HepG2 (cell line): ENCODE measurements at regions not wholly inside any gene's neighbourhood (a gene's known extent, or its start where the extent isn't known, plus 50 kb on each side); places are given as distances from the start of the nearest gene placed in this dataset.

Experiments used
- ATAC-seq: fragments of 200-7000 bp; cut with Tn5 transposase; 3 replicates; pipeline ENCODE4 v1.9.1; 2020; ENCODE audit warnings: mild to moderate bottlenecking, moderate library complexity
- BruUV-seq: library from RNA; stranded (reverse); fragments of 400-500 nt; replicated peaks from 2 replicates; lab custom pipeline; 2021; lab: Mats Ljungman, UMichigan
- CTCF ChIA-PET: fragments of 300-600 bp; formaldehyde crosslinking; extraction: SDS; loops from one replicate; lab custom pipeline; 2021; ENCODE audit warnings: low total read pairs, inconsistent platforms, low intra/inter-chr PET ratio; lab: Yijun Ruan, JAX
- POLR2A ChIA-PET: fragments of 350-600 bp; sonication (Branson Sonifier 250); formaldehyde crosslinking; loops from one replicate; lab custom pipeline; 2020; ENCODE audit warnings: antibody characterized with exemption, inconsistent platforms; lab: Yijun Ruan, JAX
- DNase-seq: peaks from one replicate; pipeline ENCODE4 v3.0.0-alpha.2; 2015; ENCODE audit warnings: low spot score
- FAIRE-seq: peaks from 3 replicates; lab custom pipeline; 2011; peaks lifted over from hg19 to GRCh38; lab: Jason Lieb, UNC
- H2AFZ ChIP-seq: one replicate; pipeline ENCODE4 v1.6.1; 2011; ENCODE audit warnings: low read length, inconsistent platforms
- H3K27ac ChIP-seq: fragments of 300-600 bp; 3 replicates; pipeline ENCODE4 v1.8.0; 2011; ENCODE audit warnings: mixed run types, mild to moderate bottlenecking, mixed read lengths, low read length, inconsistent platforms; ENCODE audit not compliant: insufficient read depth; ENCODE audit errors: extremely low read length
- H3K27me3 ChIP-seq, 2 experiments: fragments of 200-600 bp in 1 of 2; 2 replicates in 1 of 2; 3 replicates in 1 of 2; pipeline versions ENCODE4 v1.6.0 to v1.8.0; 2011; ENCODE audit warnings: low read length in 2 of 2, mild to moderate bottlenecking in 2 of 2, moderate library complexity in 2 of 2, inconsistent platforms in 1 of 2; ENCODE audit not compliant: insufficient read depth in 2 of 2, control insufficient read depth in 1 of 2
- H3K36me3 ChIP-seq, 2 experiments: fragments of 200-600 bp in 1 of 2; replicated peaks in 1 of 2; 2 replicates in 1 of 2; 3 replicates in 1 of 2; pipeline versions ENCODE4 v1.5.1 to v1.8.0; 2011; ENCODE audit warnings: low read length in 2 of 2, inconsistent platforms in 1 of 2; ENCODE audit not compliant: insufficient read depth in 2 of 2, control insufficient read depth in 1 of 2
- H3K4me1 ChIP-seq: 2 replicates; pipeline ENCODE4 v1.5.1; 2012; ENCODE audit warnings: low read length, inconsistent platforms; ENCODE audit not compliant: insufficient read depth
- H3K4me2 ChIP-seq: 2 replicates; pipeline ENCODE4 v1.6.0; 2011; ENCODE audit warnings: low read depth, low read length, inconsistent platforms
- H3K4me3 ChIP-seq, 3 experiments: fragments of 200-600 bp in 1 of 3; sonication (generic), shearing (Covaris generic) in 1 of 3; replicated peaks in 1 of 3; 2 replicates each; pipeline ENCODE4 v1.5.1; 2011 to 2016; ENCODE audit warnings: low read length in 3 of 3, inconsistent platforms in 2 of 3, low read depth in 2 of 3, mild to moderate bottlenecking in 2 of 3, control low read depth in 1 of 3, mixed read lengths in 1 of 3; ENCODE audit not compliant: insufficient read depth in 1 of 3
- H3K79me2 ChIP-seq: one replicate; pipeline ENCODE4 v1.6.1; 2011; ENCODE audit warnings: low read length, inconsistent platforms; ENCODE audit not compliant: insufficient read depth
- H3K9ac ChIP-seq: 2 replicates; pipeline ENCODE4 v1.6.0; 2011; ENCODE audit warnings: mild to moderate bottlenecking, low read depth, low read length, inconsistent platforms; ENCODE audit not compliant: insufficient read depth
- H3K9me3 ChIP-seq: 2 replicates; pipeline ENCODE4 v1.5.1; 2012; ENCODE audit warnings: mild to moderate bottlenecking, low read length
- H4K20me1 ChIP-seq: 2 replicates; pipeline ENCODE4 v1.6.0; 2011; ENCODE audit warnings: inconsistent platforms, mild to moderate bottlenecking, low read length, moderate library complexity; ENCODE audit not compliant: insufficient read depth
- ARID5B ChIP-seq: IDR thresholded peaks from 2 replicates; pipeline ENCODE4 v1.4.0; 2020; ENCODE audit warnings: mild to moderate bottlenecking, missing genetic modification reagents
- FOXC1 ChIP-seq: sonication (generic); formaldehyde crosslinking; IDR thresholded peaks from 2 replicates; pipeline ENCODE4 v1.8.0; 2022; ENCODE audit warnings: mild to moderate bottlenecking, missing genetic modification reagents, borderline replicate concordance
- FOXJ3 ChIP-seq: sonication (generic); formaldehyde crosslinking; IDR thresholded peaks from 2 replicates; pipeline ENCODE4 v1.4.0; 2020; ENCODE audit warnings: missing genetic modification reagents, mild to moderate bottlenecking, borderline replicate concordance
- GLI4 ChIP-seq: sonication (generic); formaldehyde crosslinking; IDR thresholded peaks from 2 replicates; pipeline ENCODE4 v1.5.1; 2020; ENCODE audit warnings: missing genetic modification reagents, mild to moderate bottlenecking, moderate library complexity, borderline replicate concordance
- PHF21A ChIP-seq: sonication (generic); formaldehyde crosslinking; IDR thresholded peaks from 2 replicates; pipeline ENCODE4 v1.5.0; 2020; ENCODE audit warnings: mild to moderate bottlenecking, missing genetic modification reagents
- SATB2 ChIP-seq: sonication (generic); formaldehyde crosslinking; IDR thresholded peaks from 2 replicates; pipeline ENCODE4 v1.5.0; 2020; ENCODE audit warnings: missing genetic modification reagents
- SRF ChIP-seq: IDR thresholded peaks from 2 replicates; pipeline ENCODE4 v1.6.1; 2011; ENCODE audit warnings: mild to moderate bottlenecking, low read depth, low read length, moderate library complexity
- ZBTB3 ChIP-seq: sonication (generic); formaldehyde crosslinking; IDR thresholded peaks from 2 replicates; pipeline ENCODE4 v1.4.0; 2020; ENCODE audit warnings: low read depth, mild to moderate bottlenecking, moderate library complexity, missing genetic modification reagents, borderline replicate concordance
- ZNF230 ChIP-seq: sonication (generic); formaldehyde crosslinking; IDR thresholded peaks from 2 replicates; pipeline ENCODE4 v1.4.0; 2020; ENCODE audit warnings: mild to moderate bottlenecking, missing genetic modification reagents
- ZNF335 ChIP-seq: sonication (generic); formaldehyde crosslinking; IDR thresholded peaks from 2 replicates; pipeline ENCODE4 v1.4.0; 2020; ENCODE audit warnings: missing genetic modification reagents
- ZNF510 ChIP-seq: sonication (generic); formaldehyde crosslinking; IDR thresholded peaks from 2 replicates; pipeline ENCODE4 v1.4.0; 2020; ENCODE audit warnings: low read depth, mild to moderate bottlenecking, missing genetic modification reagents
- ZNF512 ChIP-seq: sonication (generic); formaldehyde crosslinking; IDR thresholded peaks from 2 replicates; pipeline ENCODE4 v1.4.0; 2020; ENCODE audit warnings: mild to moderate bottlenecking, missing genetic modification reagents
- ZNF563 ChIP-seq: sonication (generic); formaldehyde crosslinking; IDR thresholded peaks from 2 replicates; pipeline ENCODE4 v1.8.0; 2022; ENCODE audit warnings: mild to moderate bottlenecking, moderate library complexity, missing genetic modification reagents
- WGBS: methylation state at CpG from one replicate; pipeline ENCODE4 v1.1.6; 2017; ENCODE audit warnings: low lambda C conversion rate; 5-methylcytosine and 5-hydroxymethylcytosine counted together
- in situ Hi-C: cut with HindIII; loops from 2 replicates; pipeline ENCODE4 v1.10.0; 2017; ENCODE audit warnings: low pct_unique_long_range_greater_than_20kb; ENCODE audit not compliant: extremely low pct_ligation_motif_present
- intact Hi-C: fragments of 100-400 bp; cut with micrococcal nuclease; formaldehyde crosslinking; loops from one replicate; pipeline ENCODE4 v1.10.0; 2022; ENCODE audit not compliant: unreplicated experiment

GRCh38 chr2:172284209-172284608 lies 143.2 kb upstream of the ITGA6 start:
- no peak for FAIRE-seq

More at GRCh38 chr2:172284209-172284608, 143.2 kb upstream of the ITGA6 start:
- H2AFZ ChIP-seq: no peak overlapping the region
- in situ Hi-C loops (no loop called here), intact Hi-C loops (loop anchor here (10.0 kb wide), 1 partner anchor 181 kb away; no protein-coding TSS in a partner anchor)
- no peak for TF ChIP-seq ZNF230 (CRISPR knock-in tag)
- TF ChIP-seq SATB2 (CRISPR knock-in tag): no peak
- TF ChIP-seq ZNF335 (CRISPR knock-in tag): no peak
- TF ChIP-seq ZNF563 (CRISPR knock-in tag): no peak
- no peak for TF ChIP-seq ZNF510 (CRISPR knock-in tag)
- TF ChIP-seq ZBTB3: no peak
- TF ChIP-seq SRF: no peak
- TF ChIP-seq ZNF512: no peak
- no peak for TF ChIP-seq GLI4 (CRISPR knock-in tag)
- TF ChIP-seq PHF21A (CRISPR knock-in tag): no peak
- no peak for TF ChIP-seq FOXC1
- no peak for TF ChIP-seq FOXJ3 (CRISPR knock-in tag)
- TF ChIP-seq ARID5B (CRISPR knock-in tag): no peak
- H3K27ac ChIP-seq: no peak overlapping the region
- H3K79me2 ChIP-seq: no peaks in the 10 kb centered on the region
- POLR2A ChIA-PET: no interaction called here
- WGBS: 32% methylated on average over 4 of the region's 4 CpGs
- no peaks in the 10 kb centered on the region for H3K9me3 ChIP-seq
- H3K4me2 ChIP-seq: no peak overlapping the region
- 0 out of 5 replicates have a peak, but pooled peaks cover 0 to 9% of the 10 kb centered on the region in 2 experiments for H3K27me3 ChIP-seq
- H3K36me3 ChIP-seq: no peaks in the 10 kb centered on the region
- ATAC-seq (no peak), DNase-seq (no peak)
- no peaks in the 10 kb centered on the region for H3K4me1 ChIP-seq
- no peak overlapping the region for H3K4me3 ChIP-seq
- no peaks in the 10 kb centered on the region for H4K20me1 ChIP-seq
- no TSS peak for BruUV-seq
- no peak overlapping the region for H3K9ac ChIP-seq
- CTCF ChIA-PET: no interaction called here
